COLO668 (cell line): ENCODE measurements at regions not wholly inside any gene's neighbourhood (a gene's known extent, or its start where the extent isn't known, plus 50 kb on each side); places are given as distances from the start of the nearest gene placed in this dataset.

Source experiments
- DNase-seq: peaks from one replicate; lab custom pipeline; 2025; ENCODE audit not compliant: unreplicated experiment; lab: John Stamatoyannopoulos, UW

- no peak for DNase-seq
These were observed 75.9 kb downstream of the EDN3 start for GRCh38 chr20:59376109-59376841.

GRCh38 chr20:59376998-59377397, 76.6 kb downstream of the EDN3 start:
- no peak for DNase-seq

- no peak for DNase-seq
These were observed 77.4 kb downstream of the EDN3 start for GRCh38 chr20:59377842-59378241.

GRCh38 chr20:59378396-59378795, 78.0 kb downstream of the EDN3 start:
- no peak for DNase-seq

GRCh38 chr20:59378966-59379365, 78.6 kb downstream of the EDN3 start:
- no peak for DNase-seq

GRCh38 chr20:59381689-59382088, 81.3 kb downstream of the EDN3 start:
- DNase-seq, result no peak

- DNase-seq, result no peak
These were observed 81.8 kb downstream of the EDN3 start for GRCh38 chr20:59382157-59382725.

- DNase-seq, result no peak
These were observed 82.5 kb downstream of the EDN3 start for GRCh38 chr20:59382907-59383306.

- no peak for DNase-seq
These were observed 84.6 kb downstream of the EDN3 start for GRCh38 chr20:59385038-59385437.

GRCh38 chr20:59385480-59385879, 85.1 kb downstream of the EDN3 start:
- DNase-seq, result no peak

- no peak for DNase-seq
These were observed 86.4 kb downstream of the EDN3 start for GRCh38 chr20:59386809-59387208.

- no peak for DNase-seq
These were observed 87.5 kb downstream of the EDN3 start for GRCh38 chr20:59387891-59388290.

- DNase-seq, result no peak
These were observed 88.0 kb downstream of the EDN3 start for GRCh38 chr20:59388402-59388801.

GRCh38 chr20:59390437-59390836, 90.0 kb downstream of the EDN3 start:
- DNase-seq, result no peak

GRCh38 chr20:59391975-59392374, 91.6 kb downstream of the EDN3 start:
- DNase-seq, result no peak

GRCh38 chr20:59392736-59393135, 92.3 kb downstream of the EDN3 start:
- no peak for DNase-seq

GRCh38 chr20:59393142-59393541, 92.7 kb downstream of the EDN3 start:
- DNase-seq, result no peak

GRCh38 chr20:59395729-59396128, 95.3 kb downstream of the EDN3 start:
- DNase-seq, result no peak

GRCh38 chr20:59398537-59399205, 98.3 kb downstream of the EDN3 start:
- no peak for DNase-seq

- DNase-seq, result no peak
These were observed 99.2 kb downstream of the EDN3 start for GRCh38 chr20:59399426-59400099.

GRCh38 chr20:59400708-59401107, 100.3 kb downstream of the EDN3 start:
- no peak for DNase-seq

- no peak for DNase-seq
These were observed 102.3 kb downstream of the EDN3 start for GRCh38 chr20:59402681-59403080.
